H1 (cell line): ENCODE measurements at regions not wholly inside any gene's neighbourhood (a gene's known extent, or its start where the extent isn't known, plus 50 kb on each side); places are given as distances from the start of the nearest gene placed in this dataset.

Experiments
- CREB1 ChIP-seq: IDR thresholded peaks from 2 replicates; pipeline ENCODE4 v1.6.1; 2012; ENCODE audit warnings: inconsistent platforms
- SP1 ChIP-seq: IDR thresholded peaks from 2 replicates; pipeline ENCODE4 v1.6.1; 2011; ENCODE audit warnings: low read depth, low read length

- TF ChIP-seq SP1 (no peak), CREB1 (no peak)
Observed at GRCh38 chr11:23948851-23949250, 548.0 kb upstream of the LUZP2 start (continued).
